GM18526 (cell line): ENCODE measurements at regions not wholly inside any gene's neighbourhood (a gene's known extent, or its start where the extent isn't known, plus 50 kb on each side); places are given as distances from the start of the nearest gene placed in this dataset.

Experiments
- POLR2A ChIP-seq: IDR thresholded peaks from 3 replicates; pipeline ENCODE4 v1.6.1; 2011; ENCODE audit not compliant: insufficient read length; ENCODE audit errors: extremely low read depth

DNA sequence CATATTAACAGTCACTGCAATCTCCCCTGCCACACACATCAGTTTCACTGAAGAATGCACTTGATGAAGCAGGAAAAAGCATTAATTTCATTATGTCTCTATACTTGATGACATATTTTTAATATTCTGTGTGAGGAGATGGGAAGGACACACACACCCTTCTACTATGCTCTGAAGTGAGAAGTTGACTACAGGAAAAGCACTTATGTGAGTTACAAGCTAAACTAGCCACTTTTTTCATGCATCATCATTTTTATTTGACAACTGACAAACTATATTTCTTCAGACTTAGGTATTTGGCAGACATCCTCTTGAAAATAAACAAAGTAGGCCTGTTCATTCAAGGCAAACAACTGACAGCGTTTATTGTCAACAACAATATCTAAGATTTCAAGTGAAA is 150.4 kb upstream of the ID2 start:
- TF ChIP-seq POLR2A: no peak

DNA sequence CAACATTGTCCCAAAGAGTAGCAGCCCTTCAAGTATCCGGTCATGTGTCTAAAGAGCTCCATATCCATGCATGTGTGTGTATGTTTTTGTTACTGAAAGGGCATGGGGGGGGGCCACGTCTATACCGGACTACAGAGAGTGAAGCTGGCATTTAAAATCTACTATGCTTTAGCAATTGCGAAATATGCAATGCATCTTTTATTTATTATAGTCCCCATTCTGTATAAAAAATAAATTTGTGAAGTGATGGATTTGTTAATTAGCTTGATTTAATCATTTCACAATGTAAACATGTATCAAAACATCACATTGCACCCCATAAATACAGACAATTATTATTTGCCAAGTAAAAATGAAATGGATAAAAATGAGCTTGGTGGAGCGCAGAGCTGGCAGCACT is 149.4 kb upstream of the ID2 start:
- no peak for TF ChIP-seq POLR2A

DNA sequence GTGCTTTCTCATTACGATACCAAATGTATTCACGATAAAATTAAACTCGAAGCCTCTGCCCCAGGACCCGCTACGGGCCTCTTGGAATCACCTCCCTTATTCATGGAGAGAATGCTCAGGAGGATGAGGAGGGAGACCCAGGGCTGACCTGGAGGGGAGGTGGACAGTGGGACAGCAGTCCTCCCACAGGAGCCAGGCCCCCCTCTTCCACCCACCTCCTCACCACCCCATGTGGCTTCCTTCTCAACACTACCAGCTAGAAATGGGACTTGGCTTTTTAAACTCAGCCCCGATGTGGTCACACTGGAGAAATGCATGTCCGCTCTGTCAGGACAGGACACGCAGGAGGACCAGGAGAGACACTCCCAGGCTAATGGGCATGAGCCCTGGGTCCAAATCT is 147.9 kb upstream of the ID2 start:
- no peak for TF ChIP-seq POLR2A

DNA sequence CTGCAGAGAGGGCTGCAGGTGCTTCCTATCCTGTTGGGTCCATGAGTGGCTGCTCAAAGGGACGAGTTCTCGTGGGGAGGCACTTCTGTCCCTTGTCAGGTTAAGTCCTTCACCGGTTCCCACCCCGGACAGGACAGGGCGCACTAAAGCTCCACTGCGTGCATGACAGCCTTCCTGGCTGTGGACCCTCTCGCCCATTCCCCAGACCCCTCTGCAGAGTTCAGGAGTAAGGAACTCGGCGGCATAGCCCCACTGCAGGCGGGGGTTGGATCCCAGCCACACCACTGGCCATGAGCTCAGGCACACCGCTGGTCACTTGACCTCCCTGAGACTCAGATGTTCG is 147.5 kb upstream of the ID2 start:
- no peak for TF ChIP-seq POLR2A

DNA sequence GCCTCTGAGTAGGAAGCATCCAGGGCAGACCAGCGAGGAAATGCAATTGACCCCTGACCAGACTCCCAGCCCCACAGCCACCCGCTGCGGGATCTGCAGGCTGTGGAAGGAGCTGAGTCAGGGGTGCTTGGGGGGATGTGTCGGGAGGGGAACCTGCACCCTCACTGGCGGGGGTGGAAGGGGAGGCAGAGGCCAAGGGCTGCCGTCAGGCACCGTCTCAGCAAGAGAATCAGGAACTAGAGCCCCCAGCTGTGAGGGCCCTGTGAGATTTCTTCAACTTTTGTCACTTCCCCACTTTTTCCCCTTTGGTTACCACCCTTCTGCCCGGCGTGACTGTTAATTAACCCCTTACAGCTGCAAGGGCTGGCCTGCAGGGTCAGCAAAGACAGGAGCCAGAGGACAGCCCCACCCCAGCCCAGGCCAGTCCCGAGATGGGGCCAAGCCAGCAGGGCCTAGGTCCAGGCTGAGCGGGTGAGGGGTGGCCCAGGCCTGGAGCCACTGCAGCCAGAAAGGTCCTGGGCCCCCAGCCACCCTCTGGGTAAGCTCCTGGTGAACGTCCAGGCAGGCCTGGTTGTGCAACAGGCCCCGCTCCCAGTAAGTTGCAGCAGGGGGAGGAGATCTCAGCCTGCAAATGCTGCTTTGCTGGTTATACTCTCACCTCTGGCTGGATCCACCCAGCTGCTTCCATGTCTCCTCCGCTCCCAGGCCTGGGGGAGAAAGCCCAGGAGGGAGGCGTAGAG is 147.0 kb upstream of the ID2 start:
- no peak for TF ChIP-seq POLR2A

DNA sequence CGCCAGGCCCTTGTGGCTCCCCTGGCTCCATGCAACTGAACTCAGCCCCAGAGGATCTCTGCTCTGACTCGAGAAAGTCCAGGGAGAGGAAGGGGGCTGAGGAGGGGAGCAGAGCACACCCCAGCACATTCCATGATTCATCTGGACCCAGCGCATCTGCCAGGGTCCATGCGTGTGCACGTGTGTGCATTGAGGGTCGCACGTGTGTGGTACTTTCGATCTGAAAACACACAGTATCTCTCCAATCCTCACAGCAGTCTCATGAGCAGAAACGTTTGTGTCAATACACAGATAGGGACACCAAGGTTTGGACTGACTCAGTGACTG is 146.4 kb upstream of the ID2 start:
- no peak for TF ChIP-seq POLR2A

DNA sequence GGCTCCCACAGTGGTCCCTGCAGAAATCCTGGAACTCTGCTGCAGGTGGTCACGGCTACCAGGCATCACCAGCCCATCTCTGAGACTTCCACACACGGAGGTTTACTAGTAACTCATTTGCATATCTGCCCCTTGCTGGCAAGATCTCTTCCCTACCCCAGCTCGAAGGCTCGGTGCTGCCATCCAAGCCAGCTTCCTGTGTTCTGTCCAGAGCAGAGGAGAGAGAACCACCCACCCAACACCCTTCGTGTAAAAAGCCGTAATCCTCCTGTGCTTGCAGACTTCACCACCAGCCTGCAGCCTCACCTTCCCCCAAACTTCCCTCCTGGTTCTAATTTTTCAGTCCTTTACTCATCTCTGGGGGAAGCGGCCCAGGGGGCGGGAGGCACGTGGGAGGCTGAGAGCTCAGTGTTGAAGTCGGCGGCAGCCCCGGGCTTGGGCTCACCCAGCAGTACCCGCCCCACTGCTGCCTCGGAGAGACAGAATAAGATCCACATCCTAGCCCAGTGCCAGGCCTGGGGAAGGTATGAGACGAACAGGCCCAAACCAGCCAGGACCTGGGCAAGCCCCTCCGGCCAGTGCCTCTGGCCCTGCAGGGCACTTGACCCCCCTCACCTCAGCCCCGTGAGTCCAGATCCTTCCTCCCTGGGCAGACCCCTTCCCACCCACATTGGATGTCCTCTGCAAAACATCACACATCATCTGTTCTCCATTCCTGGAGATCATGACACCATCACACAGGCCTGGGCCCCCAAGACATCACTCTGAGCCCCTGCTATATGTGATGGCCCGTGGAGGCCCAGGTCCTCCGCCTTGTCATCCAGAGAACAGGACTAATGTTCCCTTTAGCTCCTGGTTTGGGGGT is 145.8 kb upstream of the ID2 start:
- TF ChIP-seq POLR2A: no peak

DNA sequence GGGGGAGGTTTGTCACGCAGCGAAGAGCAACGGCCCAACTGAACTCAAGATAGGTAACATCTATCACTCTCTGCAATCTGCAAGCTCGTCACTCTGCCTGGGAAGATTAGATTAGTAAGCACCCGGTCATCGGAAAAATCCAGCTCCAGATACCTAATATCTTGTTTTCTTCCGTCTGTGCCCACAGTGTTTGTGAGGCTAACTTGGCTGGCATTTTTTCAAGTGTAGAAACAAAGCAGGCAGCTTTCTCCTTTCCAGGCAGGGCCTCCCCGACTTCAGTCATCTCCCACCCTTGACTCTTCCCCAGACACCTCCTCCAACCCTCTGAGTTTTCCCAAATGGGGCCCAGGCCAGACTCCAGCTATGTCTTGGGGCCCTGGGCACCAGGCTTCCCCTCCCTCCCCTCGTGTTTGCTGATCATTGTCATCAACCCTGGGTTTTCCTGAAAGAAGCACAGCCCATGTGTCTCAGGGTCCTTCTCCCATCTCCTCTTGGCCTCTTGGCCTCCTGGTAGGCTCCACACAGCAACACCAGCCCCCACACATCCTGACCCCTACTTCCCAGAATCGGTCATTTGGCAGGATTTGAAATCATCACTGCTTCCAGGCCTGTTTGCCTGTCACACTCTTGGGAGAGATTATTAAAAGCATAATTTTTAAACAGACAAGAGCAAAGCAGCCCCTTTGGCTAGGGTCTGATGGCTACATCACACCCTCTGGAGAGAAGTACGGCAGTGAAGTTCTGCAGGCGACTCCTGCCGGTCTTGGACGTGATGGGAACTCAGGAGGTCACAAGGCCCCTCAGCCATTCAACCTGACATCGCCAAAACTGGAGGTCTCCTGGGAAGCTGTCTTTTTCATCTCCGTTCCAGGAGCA is 144.9 kb upstream of the ID2 start:
- no peak for TF ChIP-seq POLR2A

DNA sequence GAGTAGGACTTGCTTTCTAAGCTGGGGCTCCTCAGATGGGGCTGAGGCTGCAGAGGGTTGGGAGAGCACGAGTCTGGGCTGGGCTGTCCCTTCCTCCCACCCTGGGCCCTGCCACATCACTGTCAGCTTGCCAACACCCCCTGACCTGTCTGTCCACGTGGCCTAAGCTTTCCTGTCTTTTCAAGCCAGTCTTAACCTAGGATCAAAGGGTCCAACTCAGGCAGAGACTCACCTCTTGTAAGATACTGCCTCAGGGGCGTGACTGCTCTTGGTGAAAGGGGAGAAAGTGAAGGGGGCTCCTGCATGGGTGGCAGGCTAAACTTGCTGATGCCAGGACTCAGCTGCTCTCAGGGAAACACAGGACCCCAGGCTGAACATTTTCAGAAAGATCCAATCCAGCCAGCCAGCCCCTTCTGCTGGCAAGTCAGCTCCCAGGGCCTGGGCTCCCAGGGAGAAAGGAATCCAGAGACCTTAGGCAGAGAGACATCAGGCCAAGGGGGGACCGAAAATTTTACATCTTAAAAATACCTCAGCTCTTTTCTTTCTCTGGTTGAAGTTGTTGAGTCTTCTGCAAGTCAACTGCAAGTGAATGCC is 144.2 kb upstream of the ID2 start:
- no peak for TF ChIP-seq POLR2A

DNA sequence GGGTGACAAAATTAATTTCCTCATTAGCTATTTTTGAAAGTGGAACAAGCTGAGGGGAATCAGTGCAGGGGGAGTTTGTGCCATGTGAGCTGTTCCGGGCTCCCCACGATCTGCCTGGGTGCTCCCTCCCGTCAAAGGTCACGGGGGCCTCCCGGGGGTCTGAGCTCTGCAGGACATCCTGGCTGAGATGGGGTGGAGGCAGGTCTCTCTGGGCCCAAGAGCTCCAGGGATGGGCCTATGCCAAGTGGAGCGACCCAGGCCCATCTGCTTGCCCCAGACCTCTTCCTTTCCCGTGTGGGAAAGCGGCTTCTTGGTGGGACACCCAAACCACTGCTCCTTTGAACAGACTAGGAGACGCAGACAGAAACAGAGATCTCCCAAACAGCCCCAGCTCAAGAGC is 143.3 kb upstream of the ID2 start:
- TF ChIP-seq POLR2A: no peak

DNA sequence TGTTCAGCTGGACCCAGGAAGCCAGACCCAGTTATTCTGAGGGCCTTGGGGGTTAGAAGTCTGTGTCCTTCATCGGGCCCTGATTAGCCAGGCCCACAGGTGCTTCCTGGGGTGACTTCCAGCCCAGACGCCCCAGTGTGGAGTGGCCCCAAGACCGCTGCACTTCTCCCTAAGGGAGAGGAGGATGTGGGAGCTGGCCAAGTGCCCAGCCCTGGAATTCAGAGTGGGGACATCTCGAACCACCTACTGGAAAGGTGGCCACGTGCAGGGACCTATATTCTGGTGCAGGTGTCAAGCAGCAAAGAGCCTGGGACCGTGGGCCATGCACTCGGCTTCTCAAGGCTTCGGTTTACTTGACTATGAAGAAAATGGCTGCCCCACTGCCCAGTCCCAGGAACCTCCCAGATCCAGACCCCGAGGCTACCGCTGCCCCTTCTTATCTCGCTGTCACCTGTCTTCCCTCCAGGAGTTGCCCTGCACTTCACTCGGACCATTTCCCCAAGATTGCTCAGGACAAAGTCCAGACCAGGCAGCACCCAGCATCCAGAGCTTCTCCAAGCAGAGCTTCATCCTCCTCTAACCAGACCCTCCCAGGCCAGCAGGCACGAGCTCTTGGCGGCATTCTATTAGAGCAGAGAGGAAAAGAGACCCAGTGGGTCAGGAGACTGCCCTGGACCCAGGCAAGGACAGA is 142.8 kb upstream of the ID2 start:
- no peak for TF ChIP-seq POLR2A

DNA sequence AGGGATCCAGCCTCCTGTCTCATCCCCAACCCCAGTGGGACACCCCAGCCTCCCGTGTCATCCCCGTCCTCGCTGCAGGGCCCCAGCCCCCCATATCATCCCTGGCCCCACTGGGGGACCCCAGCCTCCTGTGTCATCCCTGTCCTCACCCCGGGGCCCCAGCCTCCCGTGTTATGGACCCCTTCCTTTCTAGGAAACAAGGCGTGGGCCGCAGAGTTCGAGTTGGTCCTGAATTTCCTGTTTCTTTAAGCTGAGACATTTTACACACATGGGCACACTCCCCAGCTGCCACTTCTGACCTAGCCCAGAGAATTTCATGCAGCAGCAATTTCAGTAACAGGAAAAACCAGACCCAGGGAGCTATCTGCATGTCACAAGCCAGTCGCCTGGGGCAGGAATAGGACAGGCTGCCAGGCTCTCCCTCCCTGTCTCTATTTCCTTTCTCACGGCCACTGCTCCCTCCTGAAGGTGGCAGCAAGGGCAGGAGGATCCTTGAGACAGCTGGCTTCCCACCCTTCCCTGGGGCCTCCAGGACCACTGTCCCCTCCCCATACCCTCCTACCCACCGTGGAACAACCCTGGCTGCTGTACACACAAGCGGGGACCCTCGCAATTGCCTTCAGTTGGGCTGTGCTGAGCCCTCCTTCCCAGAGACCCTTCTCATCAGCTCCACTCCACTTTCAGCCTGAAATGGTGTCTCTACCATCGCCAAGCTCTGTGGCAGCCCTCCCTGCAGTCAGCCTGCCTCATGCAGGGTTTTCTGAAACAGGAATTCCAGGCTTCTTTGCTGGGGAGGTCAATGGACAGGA is 141.9 kb upstream of the ID2 start:
- TF ChIP-seq POLR2A: no peak

DNA sequence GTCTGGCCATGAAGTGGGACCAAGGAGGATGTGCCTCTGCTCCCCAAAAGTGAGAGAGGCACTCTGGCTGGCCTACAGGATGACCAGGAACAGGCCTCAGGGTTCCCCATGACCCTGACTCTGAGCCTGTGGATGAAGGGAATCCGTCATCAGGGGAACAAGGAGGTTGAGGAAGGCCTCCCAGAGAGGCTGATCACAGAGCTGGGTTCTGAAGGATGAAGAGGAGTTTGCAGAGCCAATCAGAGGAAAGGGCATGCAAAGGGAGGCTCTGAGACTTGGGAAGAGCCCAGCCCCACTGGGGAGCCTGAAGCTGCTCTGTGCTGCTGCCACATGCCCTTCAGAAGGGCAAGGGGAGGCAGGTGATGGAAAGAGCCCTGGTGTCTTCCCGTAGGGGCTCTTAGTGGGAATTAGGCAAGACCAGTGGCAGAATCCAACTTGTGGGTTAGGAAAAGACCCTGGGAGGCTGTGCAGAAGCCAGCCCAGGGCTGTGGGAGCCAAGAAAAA is 141.3 kb upstream of the ID2 start:
- TF ChIP-seq POLR2A: no peak

DNA sequence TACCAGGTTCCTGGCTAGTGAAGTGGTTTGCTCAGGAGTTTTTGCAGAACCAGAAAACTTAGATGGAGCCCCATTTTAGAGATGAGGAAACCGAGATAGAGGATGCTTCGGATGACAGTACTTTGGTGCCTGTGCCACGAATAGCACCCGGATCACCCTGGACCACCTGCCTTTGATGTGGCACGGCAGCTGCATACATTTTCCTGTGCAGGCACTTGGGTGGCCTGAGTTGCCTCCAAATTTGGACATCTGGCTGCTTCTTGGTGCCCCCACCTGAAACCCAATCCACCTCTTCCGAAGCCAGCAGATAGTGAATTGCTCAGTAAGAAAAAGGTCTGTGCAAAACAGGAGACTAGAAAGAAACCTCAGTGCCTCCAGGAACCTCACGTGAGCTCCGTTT is 140.6 kb upstream of the ID2 start:
- TF ChIP-seq POLR2A: no peak
